ENCODE measurements at regions not wholly inside any gene's neighbourhood (a gene's known extent, or its start where the extent isn't known, plus 50 kb on each side); places are given as distances from the start of the nearest gene placed in this dataset.

DNA sequence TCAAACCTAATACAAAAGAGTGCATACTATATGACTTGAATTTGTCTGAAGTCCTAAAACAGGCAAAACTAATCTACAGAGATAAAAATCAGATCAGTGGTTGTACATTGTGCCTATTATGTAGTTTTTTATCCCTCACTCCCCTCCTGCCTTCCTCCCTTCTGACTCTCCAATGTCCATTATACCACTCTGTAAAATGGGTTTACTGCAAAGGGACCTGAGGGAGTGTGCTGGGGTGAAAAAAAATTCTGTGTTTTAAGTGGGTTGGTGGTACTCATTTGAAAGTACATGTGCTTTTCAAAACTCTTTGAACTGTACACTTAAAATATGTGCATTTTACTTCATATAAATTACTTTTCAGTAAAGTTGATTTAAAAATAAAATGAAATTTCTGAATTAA, 89.0 kb upstream of the UBE2E3 start:
- no peak for TF ChIP-seq POLR2A (IDR thresholded peaks at IDR 0.05)
- TF ChIP-seq, protein P1, sequence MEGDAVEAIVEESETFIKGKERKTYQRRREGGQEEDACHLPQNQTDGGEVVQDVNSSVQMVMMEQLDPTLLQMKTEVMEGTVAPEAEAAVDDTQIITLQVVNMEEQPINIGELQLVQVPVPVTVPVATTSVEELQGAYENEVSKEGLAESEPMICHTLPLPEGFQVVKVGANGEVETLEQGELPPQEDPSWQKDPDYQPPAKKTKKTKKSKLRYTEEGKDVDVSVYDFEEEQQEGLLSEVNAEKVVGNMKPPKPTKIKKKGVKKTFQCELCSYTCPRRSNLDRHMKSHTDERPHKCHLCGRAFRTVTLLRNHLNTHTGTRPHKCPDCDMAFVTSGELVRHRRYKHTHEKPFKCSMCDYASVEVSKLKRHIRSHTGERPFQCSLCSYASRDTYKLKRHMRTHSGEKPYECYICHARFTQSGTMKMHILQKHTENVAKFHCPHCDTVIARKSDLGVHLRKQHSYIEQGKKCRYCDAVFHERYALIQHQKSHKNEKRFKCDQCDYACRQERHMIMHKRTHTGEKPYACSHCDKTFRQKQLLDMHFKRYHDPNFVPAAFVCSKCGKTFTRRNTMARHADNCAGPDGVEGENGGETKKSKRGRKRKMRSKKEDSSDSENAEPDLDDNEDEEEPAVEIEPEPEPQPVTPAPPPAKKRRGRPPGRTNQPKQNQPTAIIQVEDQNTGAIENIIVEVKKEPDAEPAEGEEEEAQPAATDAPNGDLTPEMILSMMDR (IDR thresholded peaks at IDR 0.05) = no peak

Data from right lobe of liver (tissue), 4 donors.